K562 (cell line): ENCODE measurements at regions not wholly inside any gene's neighbourhood (a gene's known extent, or its start where the extent isn't known, plus 50 kb on each side); places are given as distances from the start of the nearest gene placed in this dataset.

Experiments used
- ATAC-seq: fragments of 200-7000 bp; cut with Tn5 transposase; 3 replicates; pipeline ENCODE4 v1.9.1; 2020; ENCODE audit warnings: moderate library complexity
- BruUV-seq: library from RNA; stranded (reverse); fragments of 400-500 nt; replicated peaks from 2 replicates; lab custom pipeline; 2021; lab: Mats Ljungman, UMichigan
- CTCF ChIA-PET: fragments of 300-600 bp; formaldehyde crosslinking; extraction: SDS; loops from one replicate; lab custom pipeline; 2021; ENCODE audit warnings: low intra/inter-chr PET ratio; lab: Yijun Ruan, JAX
- POLR2A ChIA-PET: fragments of 300-600, 350-650 bp; sonication (Branson Sonifier 250); formaldehyde crosslinking; extraction: SDS; loops from one replicate; lab custom pipeline; 2021; ENCODE audit warnings: antibody characterized with exemption, inconsistent platforms; lab: Yijun Ruan, JAX
- DNase-seq, 4 experiments: peaks; one replicate each; pipeline versions ENCODE4 v3.0.0 to v3.0.0-alpha.2; 2011 to 2018; ENCODE audit warnings: low spot score in 3 of 4, mixed read lengths in 3 of 4; ENCODE audit errors: extremely low read depth in 1 of 4
- FAIRE-seq: peaks from 2 replicates; lab custom pipeline; 2011; peaks lifted over from hg19 to GRCh38; lab: Jason Lieb, UNC
- H2AFZ ChIP-seq: 2 replicates; pipeline ENCODE4 v1.6.0; 2011; ENCODE audit warnings: low read depth, low read length, control low read depth, inconsistent platforms
- H3K27ac ChIP-seq: fragments of 200-600 bp; 3 replicates; pipeline ENCODE4 v1.8.0; 2011; ENCODE audit warnings: low read depth, mild to moderate bottlenecking, control low read depth, inconsistent platforms, low read length, moderate library complexity, mixed read lengths; ENCODE audit errors: extremely low read depth
- H3K27me3 ChIP-seq, 2 experiments: fragments of 300-600 bp in 1 of 2; 2 replicates in 1 of 2; 3 replicates in 1 of 2; pipeline versions ENCODE4 v1.6.0 to v1.8.0; 2011; ENCODE audit warnings: inconsistent platforms in 2 of 2, low read length in 2 of 2, mild to moderate bottlenecking in 1 of 2, mixed read lengths in 1 of 2, moderate library complexity in 1 of 2; ENCODE audit not compliant: control insufficient read depth in 2 of 2, insufficient read depth in 2 of 2
- H3K36me3 ChIP-seq: fragments of 300-600 bp; 3 replicates; pipeline ENCODE4 v1.8.0; 2011; ENCODE audit warnings: mild to moderate bottlenecking, low read length, inconsistent platforms; ENCODE audit not compliant: control insufficient read depth, insufficient read depth
- H3K4me1 ChIP-seq, 2 experiments: fragments of 200-600 bp in 1 of 2; replicated peaks in 1 of 2; 2 replicates in 1 of 2; 3 replicates in 1 of 2; pipeline versions ENCODE4 v1.5.1 to v1.8.0; 2011; ENCODE audit warnings: inconsistent platforms in 2 of 2, low read length in 2 of 2, mild to moderate bottlenecking in 1 of 2, mixed read lengths in 1 of 2, moderate library complexity in 1 of 2; ENCODE audit not compliant: control insufficient read depth in 2 of 2, insufficient read depth in 2 of 2
- H3K4me2 ChIP-seq: 2 replicates; pipeline ENCODE4 v1.6.1; 2011; ENCODE audit warnings: low read length, control low read depth, inconsistent platforms, mixed read lengths; ENCODE audit not compliant: insufficient read depth
- H3K4me3 ChIP-seq: fragments of 200-600 bp; sonication (generic), shearing (Covaris generic); 2 replicates; pipeline ENCODE4 v1.5.1; 2016; ENCODE audit warnings: control low read depth, inconsistent platforms
- H3K79me2 ChIP-seq: fragments of 200-600 bp; 3 replicates; pipeline ENCODE4 v1.8.0; 2011; ENCODE audit warnings: low read length, inconsistent platforms; ENCODE audit not compliant: control insufficient read depth, insufficient read depth
- H3K9ac ChIP-seq, 2 experiments: 2 replicates each; pipeline versions ENCODE4 v1.6.0 to v1.6.1; 2011; ENCODE audit warnings: low read depth in 2 of 2, low read length in 2 of 2, control low read depth in 1 of 2, inconsistent platforms in 1 of 2, mild to moderate bottlenecking in 1 of 2, mixed read lengths in 1 of 2; ENCODE audit not compliant: insufficient read depth in 1 of 2
- H3K9me1 ChIP-seq: one replicate; pipeline ENCODE4 v1.6.0; 2011; ENCODE audit warnings: inconsistent platforms, mild to moderate bottlenecking, low read length, moderate library complexity; ENCODE audit not compliant: control insufficient read depth, insufficient read depth
- H3K9me3 ChIP-seq: replicated peaks from 2 replicates; pipeline ENCODE4 v1.5.1; 2011; ENCODE audit warnings: low read depth, low read length, inconsistent platforms; ENCODE audit not compliant: control insufficient read depth, insufficient read depth
- H4K20me1 ChIP-seq: replicated peaks from 2 replicates; pipeline ENCODE4 v1.6.1; 2011; ENCODE audit warnings: low read length, inconsistent platforms, mixed read lengths; ENCODE audit not compliant: control insufficient read depth, insufficient read depth
- DPF2 ChIP-seq: fragments of 450-650 bp; IDR thresholded peaks from 2 replicates; pipeline ENCODE4 v1.6.1; 2016
- MXI1 ChIP-seq: IDR thresholded peaks from 2 replicates; pipeline ENCODE4 v1.6.1; 2011; ENCODE audit warnings: low read depth, mild to moderate bottlenecking, improper control_type of control experiment, low read length
- NR1H2 ChIP-seq: sonication (generic); formaldehyde crosslinking; IDR thresholded peaks from 2 replicates; pipeline ENCODE4 v1.4.0; 2020; ENCODE audit warnings: mild to moderate bottlenecking, missing genetic modification reagents
- POLR2H ChIP-seq: IDR thresholded peaks from 2 replicates; pipeline ENCODE4 v1.6.1; 2016; ENCODE audit warnings: missing genetic modification characterization, low read depth, mild to moderate bottlenecking, control low read depth, missing compliant biosample characterization, moderate library complexity
- POLR3A ChIP-seq: IDR thresholded peaks from 2 replicates; pipeline ENCODE4 v1.6.1; 2011; ENCODE audit warnings: borderline replicate concordance, mild to moderate bottlenecking, moderate library complexity; ENCODE audit not compliant: insufficient read length, insufficient read depth; ENCODE audit errors: extremely low read depth
- SLC30A9 ChIP-seq: fragments of 250-450 bp; sonication (Bioruptor Pico); IDR thresholded peaks from 2 replicates; pipeline ENCODE4 v1.8.0; 2022; ENCODE audit warnings: mild to moderate bottlenecking, moderate library complexity
- ZNF133 ChIP-seq: fragments of 250-450 bp; sonication (Bioruptor Pico); IDR thresholded peaks from 2 replicates; pipeline ENCODE4 v1.4.0; 2020; ENCODE audit warnings: mild to moderate bottlenecking
- ZNF408 ChIP-seq: fragments of 250-450 bp; sonication (Bioruptor Pico); IDR thresholded peaks from 2 replicates; pipeline ENCODE4 v1.4.0; 2020; ENCODE audit warnings: low read depth, mild to moderate bottlenecking, moderate library complexity
- ZNF766 ChIP-seq: fragments of 200-800 bp; sonication (Bioruptor generic); conservative IDR thresholded peaks from 2 replicates; pipeline ENCODE4 v1.6.1; 2016; ENCODE audit warnings: missing genetic modification characterization, missing compliant biosample characterization
- WGBS: fragments of 100-300 bp; shearing (Covaris generic); methylation state at CpG from one replicate; pipeline ENCODE4 v1.1.6; 2016; ENCODE audit warnings: low coverage, mixed read lengths; ENCODE audit not compliant: insufficient coverage; ENCODE audit errors: missing lambda C conversion rate; 5-methylcytosine and 5-hydroxymethylcytosine counted together
- in situ Hi-C: fragments of 300-500 bp; cut with MboI; formaldehyde crosslinking; loops from 4 replicates; pipeline ENCODE4 v1.15.0; 2018; ENCODE audit warnings: inconsistent platforms, mixed read lengths
- intact Hi-C: fragments of 100-400 bp; cut with micrococcal nuclease; formaldehyde crosslinking; loops from 2 replicates; pipeline ENCODE4 v1.14.2; 2022
- TF ChIP-seq, protein P1 (sequence below): IDR thresholded peaks from 2 replicates; pipeline ENCODE4 v1.6.1; 2012; ENCODE audit warnings: low read depth, low read length, improper control_type of control experiment, borderline replicate concordance
- TF ChIP-seq, protein P2 (sequence below): fragments of 450-650 bp; IDR thresholded peaks from 2 replicates; pipeline ENCODE4 v1.6.1; 2016
- TF ChIP-seq, protein P3 (sequence below): sonication (generic); formaldehyde crosslinking; IDR thresholded peaks from 2 replicates; pipeline ENCODE4 v1.4.0; 2020; ENCODE audit warnings: mild to moderate bottlenecking, missing genetic modification reagents

DNA sequence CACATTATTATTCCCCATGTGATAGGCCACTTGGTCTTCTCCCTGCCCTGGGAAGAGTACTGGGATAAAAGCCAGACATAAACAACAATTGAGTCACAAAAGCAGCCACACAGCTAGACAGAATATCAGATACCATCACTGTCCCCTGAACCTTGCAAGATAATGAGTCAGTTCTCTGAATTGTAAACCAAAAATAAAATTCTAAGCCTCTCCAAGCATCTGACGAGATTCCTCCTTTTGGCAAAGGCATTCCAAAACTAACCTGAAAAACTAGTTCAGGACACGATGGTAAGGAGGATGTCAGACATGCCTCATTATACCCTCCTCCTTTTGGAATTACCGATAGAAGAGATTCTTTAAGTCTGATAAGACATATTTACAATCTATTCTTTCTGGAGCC is 450.7 kb downstream of the HTR7 start:
- CTCF ChIA-PET: no interaction called here
- no peaks in the 10 kb centered on the region for H3K36me3 ChIP-seq
- H3K27me3 ChIP-seq: no peaks in the 10 kb centered on the region
- H3K9me1 ChIP-seq: no peaks in the 10 kb centered on the region
- BruUV-seq: no TSS peak
- no peak for DNase-seq
- H3K79me2 ChIP-seq: no peaks in the 10 kb centered on the region
- TF ChIP-seq ZNF408 (CRISPR knock-in tag) (no peak), ZNF766 (no peak), POLR2H (tag) (no peak), POLR3A (no peak), NR1H2 (CRISPR knock-in tag) (no peak), DPF2 (no peak), SLC30A9 (CRISPR knock-in tag) (no peak), ZNF133 (CRISPR knock-in tag) (no peak), MXI1 (no peak)
- TF ChIP-seq, protein P1, sequence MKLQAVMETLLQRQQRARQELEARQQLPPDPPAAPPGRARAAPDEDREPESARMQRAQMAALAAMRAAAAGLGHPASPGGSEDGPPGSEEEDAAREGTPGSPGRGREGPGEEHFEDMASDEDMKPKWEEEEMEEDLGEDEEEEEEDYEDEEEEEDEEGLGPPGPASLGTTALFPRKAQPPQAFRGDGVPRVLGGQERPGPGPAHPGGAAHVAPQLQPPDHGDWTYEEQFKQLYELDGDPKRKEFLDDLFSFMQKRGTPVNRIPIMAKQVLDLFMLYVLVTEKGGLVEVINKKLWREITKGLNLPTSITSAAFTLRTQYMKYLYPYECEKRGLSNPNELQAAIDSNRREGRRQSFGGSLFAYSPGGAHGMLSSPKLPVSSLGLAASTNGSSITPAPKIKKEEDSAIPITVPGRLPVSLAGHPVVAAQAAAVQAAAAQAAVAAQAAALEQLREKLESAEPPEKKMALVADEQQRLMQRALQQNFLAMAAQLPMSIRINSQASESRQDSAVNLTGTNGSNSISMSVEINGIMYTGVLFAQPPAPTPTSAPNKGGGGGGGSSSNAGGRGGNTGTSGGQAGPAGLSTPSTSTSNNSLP: no peak
- TF ChIP-seq, protein P2, sequence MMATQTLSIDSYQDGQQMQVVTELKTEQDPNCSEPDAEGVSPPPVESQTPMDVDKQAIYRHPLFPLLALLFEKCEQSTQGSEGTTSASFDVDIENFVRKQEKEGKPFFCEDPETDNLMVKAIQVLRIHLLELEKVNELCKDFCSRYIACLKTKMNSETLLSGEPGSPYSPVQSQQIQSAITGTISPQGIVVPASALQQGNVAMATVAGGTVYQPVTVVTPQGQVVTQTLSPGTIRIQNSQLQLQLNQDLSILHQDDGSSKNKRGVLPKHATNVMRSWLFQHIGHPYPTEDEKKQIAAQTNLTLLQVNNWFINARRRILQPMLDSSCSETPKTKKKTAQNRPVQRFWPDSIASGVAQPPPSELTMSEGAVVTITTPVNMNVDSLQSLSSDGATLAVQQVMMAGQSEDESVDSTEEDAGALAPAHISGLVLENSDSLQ: no peak
- TF ChIP-seq, protein P3, sequence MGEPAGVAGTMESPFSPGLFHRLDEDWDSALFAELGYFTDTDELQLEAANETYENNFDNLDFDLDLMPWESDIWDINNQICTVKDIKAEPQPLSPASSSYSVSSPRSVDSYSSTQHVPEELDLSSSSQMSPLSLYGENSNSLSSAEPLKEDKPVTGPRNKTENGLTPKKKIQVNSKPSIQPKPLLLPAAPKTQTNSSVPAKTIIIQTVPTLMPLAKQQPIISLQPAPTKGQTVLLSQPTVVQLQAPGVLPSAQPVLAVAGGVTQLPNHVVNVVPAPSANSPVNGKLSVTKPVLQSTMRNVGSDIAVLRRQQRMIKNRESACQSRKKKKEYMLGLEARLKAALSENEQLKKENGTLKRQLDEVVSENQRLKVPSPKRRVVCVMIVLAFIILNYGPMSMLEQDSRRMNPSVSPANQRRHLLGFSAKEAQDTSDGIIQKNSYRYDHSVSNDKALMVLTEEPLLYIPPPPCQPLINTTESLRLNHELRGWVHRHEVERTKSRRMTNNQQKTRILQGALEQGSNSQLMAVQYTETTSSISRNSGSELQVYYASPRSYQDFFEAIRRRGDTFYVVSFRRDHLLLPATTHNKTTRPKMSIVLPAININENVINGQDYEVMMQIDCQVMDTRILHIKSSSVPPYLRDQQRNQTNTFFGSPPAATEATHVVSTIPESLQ (CRISPR knock-in tag): no peak
- TF ChIP-seq, all 486 proteins: peak for 0
- Histone ChIP-seq H2AFZ (no peak overlapping the region), H3K4me1 (no peaks in the 10 kb centered on the region), H4K20me1 (no peaks in the 10 kb centered on the region), H3K27ac (no peak overlapping the region), H3K4me2 (no peak overlapping the region), H3K9ac (no peak overlapping the region), H3K9me3 (no peaks in the 10 kb centered on the region), H3K4me3 (no peak overlapping the region)
- in situ Hi-C loops (no loop called here), intact Hi-C loops (no loop called here)
- WGBS: 11% methylated on average over 2 of the region's 3 CpGs
- no peak for ATAC-seq
- POLR2A ChIA-PET: no interaction called here
- no peak for FAIRE-seq
